GM23248 (cell line): ENCODE measurements at regions not wholly inside any gene's neighbourhood (a gene's known extent, or its start where the extent isn't known, plus 50 kb on each side); places are given as distances from the start of the nearest gene placed in this dataset.

ENCODE experiments used
- DNase-seq: peaks from one replicate; pipeline ENCODE4 v3.0.0-alpha.2; 2015
- H2AFZ ChIP-seq: fragments of 200-600 bp; sonication (generic); 2 replicates; pipeline ENCODE4 v1.6.1; 2016; ENCODE audit warnings: antibody characterized with exemption
- H3F3A ChIP-seq: fragments of 200-600 bp; sonication (generic); 2 replicates; pipeline ENCODE4 v1.6.1; 2016; ENCODE audit warnings: mild to moderate bottlenecking, antibody characterized with exemption, mixed run types; ENCODE audit not compliant: insufficient read depth
- H3K27ac ChIP-seq: fragments of 200-600 bp; sonication (generic); 2 replicates; pipeline ENCODE4 v1.5.1; 2016; ENCODE audit warnings: mild to moderate bottlenecking
- H3K27me3 ChIP-seq: fragments of 200-600 bp; sonication (generic); replicated peaks from 2 replicates; pipeline ENCODE4 v1.6.1; 2016; ENCODE audit warnings: mild to moderate bottlenecking; ENCODE audit not compliant: insufficient read depth
- H3K36me3 ChIP-seq: fragments of 200-600 bp; sonication (generic); 2 replicates; pipeline ENCODE4 v1.6.1; 2016; ENCODE audit warnings: low read depth, mild to moderate bottlenecking
- H3K4me1 ChIP-seq: fragments of 200-600 bp; sonication (generic); 2 replicates; pipeline ENCODE4 v1.6.1; 2016; ENCODE audit warnings: mild to moderate bottlenecking; ENCODE audit not compliant: insufficient read depth
- H3K4me2 ChIP-seq: fragments of 200-600 bp; sonication (generic); one replicate; pipeline ENCODE4 v1.6.1; 2016; ENCODE audit warnings: mild to moderate bottlenecking; ENCODE audit not compliant: unreplicated experiment
- H3K4me3 ChIP-seq: fragments of 200-600 bp; sonication (generic); 2 replicates; pipeline ENCODE4 v1.5.1; 2016; ENCODE audit warnings: mild to moderate bottlenecking
- H3K79me2 ChIP-seq: fragments of 200-600 bp; sonication (generic); 2 replicates; pipeline ENCODE4 v1.6.1; 2016; ENCODE audit warnings: mild to moderate bottlenecking; ENCODE audit not compliant: insufficient read depth
- H3K9ac ChIP-seq: fragments of 200-600 bp; sonication (generic); 2 replicates; pipeline ENCODE4 v1.6.1; 2016; ENCODE audit warnings: mild to moderate bottlenecking
- H3K9me2 ChIP-seq: fragments of 200-600 bp; sonication (generic); 2 replicates; pipeline ENCODE4 v1.6.1; 2016; ENCODE audit warnings: mixed run types, mild to moderate bottlenecking, moderate library complexity; ENCODE audit not compliant: insufficient read depth
- H3K9me3 ChIP-seq: fragments of 200-600 bp; sonication (generic); one replicate; pipeline ENCODE4 v1.6.1; 2017; ENCODE audit warnings: low read depth
- H4K20me1 ChIP-seq: fragments of 200-600 bp; sonication (generic); 2 replicates; pipeline ENCODE4 v1.6.0; 2016; ENCODE audit not compliant: insufficient read depth
- EZH2 ChIP-seq: fragments of 200-600 bp; sonication (generic); IDR thresholded peaks from 2 replicates; pipeline ENCODE4 v1.6.1; 2018; ENCODE audit warnings: antibody characterized with exemption, mild to moderate bottlenecking; ENCODE audit not compliant: insufficient read depth, poor library complexity, severe bottlenecking
- EZH2phosphoT487 ChIP-seq: fragments of 200-600 bp; sonication (generic); IDR thresholded peaks from 2 replicates; pipeline ENCODE4 v1.6.1; 2018; ENCODE audit warnings: antibody characterized with exemption, moderate library complexity, mild to moderate bottlenecking, low read depth; ENCODE audit not compliant: insufficient read depth
- WGBS, 2 experiments: methylation state at CpG; one replicate each; pipeline ENCODE4 v1.1.6; 2015 to 2017; ENCODE audit warnings: low lambda C conversion rate in 2 of 2, low coverage in 1 of 2; ENCODE audit errors: missing lambda C conversion rate in 2 of 2; 5-methylcytosine and 5-hydroxymethylcytosine counted together
- in situ Hi-C: fragments of 300-500 bp; cut with MboI; formaldehyde crosslinking; loops from 2 replicates; pipeline ENCODE4 v1.15.0; 2020

DNA sequence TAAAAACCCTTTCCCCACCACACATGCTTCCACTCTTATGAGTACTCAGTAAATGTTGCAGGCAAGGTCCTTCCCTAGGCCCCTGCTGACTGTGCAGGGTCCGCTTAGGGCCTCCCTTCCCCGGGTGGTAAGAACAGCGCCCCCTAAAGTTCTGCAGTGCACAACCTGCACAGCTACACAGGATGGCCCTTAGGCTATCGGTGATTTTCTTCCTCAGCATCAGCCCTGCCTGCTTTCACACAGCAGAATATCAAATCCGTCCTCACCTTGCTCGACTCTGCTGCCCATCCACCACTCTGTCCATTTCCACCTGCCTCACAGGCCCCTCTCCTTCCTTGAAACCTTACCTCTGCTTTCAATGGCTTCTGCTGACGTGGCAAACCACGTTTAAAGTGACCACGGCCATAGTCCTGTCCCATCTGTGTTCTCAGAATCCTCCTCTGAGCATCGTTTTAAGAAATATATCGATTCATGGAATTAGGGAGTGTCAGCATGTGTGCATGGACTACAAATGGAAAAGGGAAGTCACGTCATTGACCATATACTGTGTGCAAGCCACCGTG, 51.4 kb upstream of the TMEM132E start:
- no peaks in the 10 kb centered on the region for H3K36me3 ChIP-seq
- WGBS, 2 experiments, result 17 to 20% methylated on average over 13 of the region's 13 CpGs
- H3K4me2 ChIP-seq, result no peak overlapping the region
- H3K9me2 ChIP-seq, result no peaks in the 10 kb centered on the region
- no peaks in the 10 kb centered on the region for H3K79me2 ChIP-seq
- H3K27me3 ChIP-seq, result peaks cover 15% of the 10 kb centered on the region; the same call in 1 of the 2 replicates
- no peaks in the 10 kb centered on the region for H3K9me3 ChIP-seq
- no peak overlapping the region for H3K27ac ChIP-seq
- in situ Hi-C loops, result loop anchor here (25.0 kb wide), 1 partner anchor 584 kb away; the partner anchor contains the start of genes FNDC8 and RAD51D
- TF ChIP-seq EZH2 (no peak), EZH2phosphoT487 (no peak)
- no peak overlapping the region for H2AFZ ChIP-seq
- DNase-seq, result no peak
- no peak overlapping the region for H3K4me3 ChIP-seq
- no peak overlapping the region for H3K9ac ChIP-seq
- no peaks in the 10 kb centered on the region for H3F3A ChIP-seq
- no peaks in the 10 kb centered on the region for H4K20me1 ChIP-seq
- no peaks in the 10 kb centered on the region for H3K4me1 ChIP-seq

DNA sequence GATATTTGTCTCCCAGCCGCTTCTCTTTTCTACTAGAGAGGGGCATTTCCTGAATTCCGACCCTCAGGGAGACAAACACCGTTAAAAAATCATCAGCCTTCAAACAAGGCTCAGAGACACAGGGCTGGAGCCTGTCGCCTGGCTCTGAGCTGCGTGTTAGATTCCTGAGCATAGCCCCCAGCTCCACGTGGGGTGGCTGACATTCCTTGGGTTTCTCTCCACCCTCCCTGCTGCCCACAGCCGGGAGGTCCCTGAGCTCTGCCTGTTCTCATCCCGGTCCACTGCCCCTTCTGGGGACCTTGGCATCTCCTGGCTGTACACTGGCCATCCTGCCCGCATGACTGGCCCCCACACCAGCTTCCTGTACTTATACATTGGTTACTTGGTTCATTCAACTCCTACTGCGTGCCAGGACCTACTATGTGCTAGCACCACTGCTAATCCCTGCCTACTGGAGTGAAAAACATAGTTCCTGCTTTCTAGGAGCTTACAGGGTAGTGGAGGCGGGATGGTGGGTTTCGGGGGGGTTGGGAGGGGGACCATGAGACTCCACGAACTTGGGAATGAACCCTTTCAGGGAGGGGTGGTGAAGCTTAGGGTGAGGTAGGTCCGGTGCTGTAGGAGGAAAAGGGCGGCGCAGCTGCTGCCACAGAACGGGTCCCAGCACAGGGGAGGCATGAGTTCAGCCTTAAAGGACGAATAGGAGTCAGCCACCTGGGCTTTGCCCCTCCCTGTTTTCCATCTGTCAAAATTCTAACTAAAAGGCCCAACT, 52.1 kb upstream of the TMEM132E start:
- Histone ChIP-seq H3K9me2 (no peaks in the 10 kb centered on the region), H3K9me3 (no peaks in the 10 kb centered on the region), H3K27me3 (peaks cover 17% of the 10 kb centered on the region; the same call in 1 of the 2 replicates), H3K4me1 (no peaks in the 10 kb centered on the region), H3K36me3 (no peaks in the 10 kb centered on the region), H4K20me1 (no peaks in the 10 kb centered on the region), H2AFZ (no peak overlapping the region), H3K9ac (no peak overlapping the region), H3F3A (no peaks in the 10 kb centered on the region), H3K4me3 (no peak overlapping the region), H3K4me2 (no peak overlapping the region), H3K79me2 (no peaks in the 10 kb centered on the region), H3K27ac (no peak overlapping the region)
- TF ChIP-seq EZH2 (no peak), EZH2phosphoT487 (no peak)
- DNase-seq, result no peak
- in situ Hi-C loops, result loop anchor here (25.0 kb wide), 1 partner anchor 585 kb away; the partner anchor contains the start of genes FNDC8 and RAD51D
- WGBS, 2 experiments, result 23% methylated on average over 18 of the region's 18 CpGs

DNA sequence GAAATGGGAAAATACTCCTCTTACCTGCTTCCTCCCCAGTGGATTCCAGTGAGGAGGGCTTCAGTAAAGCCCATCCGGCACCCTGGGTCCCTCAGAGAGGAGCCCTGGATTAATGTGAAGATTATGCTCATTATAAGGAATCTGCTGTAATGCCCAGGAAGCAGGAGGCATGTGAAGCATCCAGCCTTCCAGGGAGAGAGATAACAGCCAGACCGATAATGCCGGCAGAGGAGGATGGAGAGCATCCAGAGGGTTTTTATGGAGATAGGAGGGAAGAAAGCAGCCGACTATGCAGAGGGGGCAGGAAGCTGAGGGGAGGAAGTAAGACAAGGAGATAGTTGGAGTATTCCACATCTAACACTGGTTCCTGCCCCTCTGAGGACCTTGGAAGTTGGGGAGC, 53.7 kb upstream of the TMEM132E start:
- WGBS, 2 experiments, result 18 to 21% methylated on average over 4 of the region's 4 CpGs
- in situ Hi-C loops, result loop anchor here (25.0 kb wide), 1 partner anchor 587 kb away; the partner anchor contains the start of genes FNDC8 and RAD51D
- H3F3A ChIP-seq, result no peaks in the 10 kb centered on the region

DNA sequence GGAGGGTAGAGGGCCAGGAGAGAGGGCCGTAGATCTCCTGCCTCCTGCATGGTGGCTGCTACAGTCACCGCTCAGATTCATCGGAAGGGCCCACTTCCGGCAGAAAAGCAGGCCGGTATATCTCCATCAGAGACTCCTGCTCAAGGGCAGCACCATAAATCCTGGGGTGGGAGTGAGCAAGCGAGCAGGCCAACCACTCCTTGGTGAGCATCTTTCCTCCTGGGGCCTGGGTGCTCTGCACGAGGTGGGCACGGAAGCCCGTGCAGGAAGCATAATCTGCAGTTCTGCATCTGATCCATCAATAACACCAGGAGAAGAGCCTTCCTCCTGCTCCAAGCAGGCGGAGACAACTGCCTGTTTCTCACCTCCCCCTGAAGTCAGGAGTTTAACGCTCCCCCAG, 57.4 kb upstream of the TMEM132E start:
- no peak for DNase-seq
- TF ChIP-seq EZH2phosphoT487 (no peak), EZH2 (no peak)
- H3K27ac ChIP-seq, result no peak overlapping the region
- 49 to 54% methylated on average over 11 of the region's 11 CpGs for WGBS, 2 experiments
- in situ Hi-C loops, result no loop called here
- H4K20me1 ChIP-seq, result no peaks in the 10 kb centered on the region
- no peak overlapping the region for H2AFZ ChIP-seq
- no peaks in the 10 kb centered on the region for H3K36me3 ChIP-seq
- no peaks in the 10 kb centered on the region for H3K4me1 ChIP-seq
- H3K79me2 ChIP-seq, result no peaks in the 10 kb centered on the region
- no peak overlapping the region for H3K4me2 ChIP-seq
- H3K9ac ChIP-seq, result no peak overlapping the region
- no peak overlapping the region for H3K4me3 ChIP-seq
- H3F3A ChIP-seq, result no peaks in the 10 kb centered on the region
- H3K9me2 ChIP-seq, result no peaks in the 10 kb centered on the region
- H3K9me3 ChIP-seq, result no peaks in the 10 kb centered on the region
- peaks cover 5% of the 10 kb centered on the region; the same call in 1 of the 2 replicates for H3K27me3 ChIP-seq

More for the DNA sequence above, 53.7 kb upstream of the TMEM132E start:
- Histone ChIP-seq H3K36me3 (no peaks in the 10 kb centered on the region), H3K27ac (no peak overlapping the region), H3K4me3 (no peak overlapping the region), H3K27me3 (peaks cover 17% of the 10 kb centered on the region; the same call in 1 of the 2 replicates), H3K79me2 (no peaks in the 10 kb centered on the region), H3K4me1 (no peaks in the 10 kb centered on the region), H2AFZ (no peak overlapping the region), H3K9me3 (no peaks in the 10 kb centered on the region), H4K20me1 (no peaks in the 10 kb centered on the region), H3K9ac (no peak overlapping the region), H3K4me2 (no peak overlapping the region), H3K9me2 (no peaks in the 10 kb centered on the region)
- no peak for DNase-seq
- TF ChIP-seq EZH2phosphoT487 (no peak), EZH2 (no peak)
